HG02852 (cell line): ENCODE measurements at regions not wholly inside any gene's neighbourhood (a gene's known extent, or its start where the extent isn't known, plus 50 kb on each side); places are given as distances from the start of the nearest gene placed in this dataset.
A peak's percentile ranks its signal among the peaks of the same experiment; 100 is the strongest.
"Not testable (repeated sequence)": the region's sequence is repeated elsewhere in the genome, so short reads cannot be mapped to it uniquely, and the experiment has no call there.

Experiments
- ATAC-seq: cut with Tn5 transposase; IDR thresholded peaks from one replicate; pipeline ENCODE4 v1.9.1; 2021; ENCODE audit warnings: mild to moderate bottlenecking, moderate library complexity; ENCODE audit not compliant: unreplicated experiment

DNA sequence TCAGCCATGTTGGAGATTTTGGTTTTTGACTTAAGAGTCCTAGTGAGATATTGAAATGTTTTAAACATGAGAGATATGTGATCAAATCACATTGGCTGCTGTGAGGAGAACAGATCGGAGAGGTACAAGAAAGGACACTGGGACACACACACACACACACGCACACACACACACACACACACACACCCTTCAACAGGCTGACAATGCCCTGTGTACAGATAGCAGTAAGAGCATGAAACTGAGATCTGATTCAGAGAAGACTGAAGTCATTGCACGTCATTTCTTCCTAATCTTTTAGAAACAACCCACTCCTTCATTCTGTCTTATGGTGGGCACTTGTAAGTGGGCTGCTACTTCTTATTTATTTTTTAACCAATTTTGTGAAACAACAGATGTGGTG lies 200.5 kb upstream of the E2F8 start:
- no peak for ATAC-seq

DNA sequence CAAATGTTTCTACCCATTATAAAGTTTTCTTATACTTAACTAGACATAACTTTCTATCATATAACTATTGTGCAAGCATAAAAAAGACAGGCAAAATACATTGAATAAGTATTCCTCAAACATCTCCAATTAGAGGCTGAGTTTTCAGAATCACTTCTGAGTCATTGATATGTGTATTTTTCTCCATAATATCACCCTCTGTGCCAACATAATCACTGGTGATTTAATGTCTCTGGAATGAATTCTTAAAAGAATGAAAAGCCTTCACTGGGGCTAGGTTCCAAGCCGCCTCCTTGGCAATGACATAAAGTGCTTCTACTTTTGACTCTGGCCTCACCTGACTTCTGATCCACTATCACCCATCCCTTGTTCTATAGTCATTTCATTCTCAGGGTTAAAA lies 197.0 kb upstream of the E2F8 start:
- no peak for ATAC-seq

DNA sequence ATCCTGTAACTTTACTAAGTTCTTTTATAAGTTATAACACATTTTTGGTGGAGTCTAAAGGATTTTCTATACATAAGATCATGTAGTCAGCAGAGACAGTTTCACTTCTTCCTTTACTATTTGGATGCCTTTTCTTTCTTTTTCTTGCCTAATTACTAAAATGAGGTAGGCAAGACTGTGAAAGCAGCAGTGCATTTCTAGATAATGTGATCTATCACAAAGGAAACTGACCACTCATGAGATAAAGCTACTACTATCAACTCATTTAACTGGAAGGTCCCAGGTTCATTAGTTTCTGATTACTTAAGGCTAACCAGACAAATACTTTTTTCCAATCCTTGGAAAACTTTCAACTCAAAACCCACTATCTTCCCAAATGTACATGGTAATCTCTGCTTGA lies 196.2 kb upstream of the E2F8 start:
- ATAC-seq: peak; percentile 29

DNA sequence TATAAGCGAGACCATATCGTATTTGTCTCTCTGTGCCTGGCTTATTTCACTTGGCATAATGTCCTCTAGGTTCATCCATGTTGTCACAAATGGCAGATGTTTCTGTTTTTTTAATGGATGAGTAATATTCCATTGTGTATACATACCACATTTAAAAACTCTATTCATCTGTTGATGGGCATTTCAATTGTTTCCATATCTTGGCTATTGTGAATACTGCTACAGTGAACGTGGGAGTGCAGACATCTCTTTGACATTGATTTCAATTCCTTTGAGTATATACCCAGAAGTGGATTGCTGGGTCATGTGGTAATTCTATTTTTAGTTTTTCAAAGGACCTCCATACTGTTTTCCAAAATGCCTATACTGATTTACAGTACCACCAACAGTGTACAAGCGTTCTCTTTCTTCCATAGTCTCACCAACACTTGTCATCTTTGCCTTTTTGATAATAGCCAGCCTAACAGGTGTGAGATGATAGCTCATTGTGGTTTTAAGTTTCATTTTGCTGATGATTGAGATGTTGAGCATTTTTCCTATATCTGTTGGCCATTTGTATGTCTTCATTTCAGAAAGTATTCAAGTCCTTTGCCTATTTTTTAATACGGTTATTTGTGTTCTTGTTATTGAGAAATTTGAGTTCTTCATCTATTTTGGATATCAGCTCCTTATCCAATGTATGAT lies 194.7 kb upstream of the E2F8 start:
- ATAC-seq: no peak

DNA sequence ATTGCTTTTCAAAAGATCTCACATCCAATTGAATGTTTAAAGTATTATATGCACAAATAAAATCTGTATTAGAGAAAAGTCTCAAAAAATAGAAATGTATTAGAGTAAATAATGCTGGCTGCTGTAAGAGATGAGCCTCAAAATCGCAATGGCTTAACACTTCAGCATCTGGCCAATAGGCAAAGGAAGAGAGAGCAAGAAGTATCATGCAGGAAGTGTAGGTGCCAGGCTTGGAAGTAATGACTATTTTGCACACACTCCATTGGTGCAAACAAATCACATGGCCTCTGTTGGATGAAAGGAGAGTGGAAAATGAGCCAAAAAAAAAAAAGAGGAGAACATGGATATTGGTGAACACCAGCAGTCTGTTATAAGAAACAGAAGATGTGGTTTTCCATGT lies 193.0 kb upstream of the E2F8 start:
- no peak for ATAC-seq

DNA sequence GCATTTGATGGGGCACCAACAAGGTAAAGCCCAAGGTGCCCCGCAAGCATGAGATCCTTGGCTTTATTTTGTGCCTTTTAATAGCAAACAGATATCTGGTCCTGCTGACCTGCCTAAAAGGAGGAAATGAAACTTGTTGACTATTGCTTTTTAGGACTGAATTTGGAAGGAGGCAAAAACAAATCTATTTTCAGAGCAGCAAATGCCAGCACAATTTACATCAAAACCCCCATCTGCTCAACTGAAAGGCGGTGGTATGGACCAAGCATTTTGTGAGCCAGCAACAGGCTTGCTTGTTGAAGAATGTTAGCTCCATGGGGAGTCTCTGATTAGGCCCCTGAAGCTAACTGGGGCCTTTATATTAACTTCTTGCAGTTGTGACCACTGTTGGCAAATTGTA lies 192.6 kb upstream of the E2F8 start:
- peak; percentile 45 for ATAC-seq

DNA sequence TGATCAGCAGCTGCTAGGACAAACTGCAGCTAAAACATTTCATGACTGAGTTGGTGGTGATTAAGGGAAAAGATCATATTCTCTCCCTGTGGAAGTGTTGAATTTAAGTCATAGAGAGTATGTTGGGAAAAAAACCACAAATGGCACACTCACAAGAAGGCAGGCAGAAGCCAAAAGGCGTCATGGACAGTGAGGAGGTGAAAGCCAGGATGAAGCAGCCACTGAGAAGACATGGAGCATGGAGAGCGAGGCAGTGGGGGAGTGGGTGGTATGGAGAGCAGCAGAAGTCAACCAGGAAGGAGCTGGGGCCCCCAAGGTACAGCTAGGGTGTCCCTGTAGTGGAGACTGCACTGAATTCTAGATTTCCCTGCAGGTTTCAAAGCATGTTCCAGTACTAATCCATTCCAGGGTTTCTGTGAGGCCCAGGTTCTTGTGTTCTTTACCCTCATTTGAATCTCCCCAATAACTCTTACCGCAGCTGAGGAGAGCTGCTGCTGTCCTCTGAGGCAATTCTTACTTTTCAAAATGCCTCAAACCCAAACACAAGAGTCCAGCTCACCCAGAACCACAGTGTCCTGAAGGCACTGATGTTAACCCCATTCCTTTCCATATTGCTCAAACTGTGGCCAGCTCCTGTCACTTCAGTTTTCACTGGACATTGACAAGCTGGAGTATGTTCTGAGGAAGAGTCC lies 191.8 kb upstream of the E2F8 start:
- ATAC-seq: peak; percentile 64

DNA sequence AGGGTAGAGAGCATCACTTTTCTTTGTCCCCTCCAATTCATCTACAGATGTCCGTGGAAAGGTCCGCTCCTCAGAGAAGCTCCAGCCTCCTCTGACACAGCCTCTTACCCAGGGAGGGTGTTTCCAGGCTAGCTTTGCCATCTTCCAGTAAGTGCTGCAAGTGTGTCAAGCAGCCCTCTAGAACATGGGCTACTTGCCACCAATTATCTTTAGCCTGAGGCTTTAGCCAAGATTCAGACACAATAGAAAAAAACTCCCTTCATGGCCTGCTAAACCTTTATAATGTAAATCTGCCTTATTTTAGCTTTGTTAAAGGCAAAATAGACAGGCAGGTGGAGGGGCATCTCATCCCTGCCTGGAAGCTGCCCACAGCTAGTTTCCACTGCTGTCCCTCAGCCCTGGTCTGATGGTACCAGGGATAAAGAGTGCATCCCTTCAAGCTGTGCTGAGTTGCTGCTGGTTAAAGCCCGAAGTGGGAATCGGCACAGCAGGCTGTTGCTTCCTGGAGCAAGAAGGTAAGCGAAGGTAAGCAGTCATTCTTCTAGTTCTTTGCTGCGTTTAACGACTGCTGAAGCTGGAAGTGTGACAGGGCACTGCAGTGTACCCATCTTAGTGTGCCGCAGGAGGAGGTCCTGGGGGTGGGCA lies 190.1 kb upstream of the E2F8 start:
- ATAC-seq: no peak

DNA sequence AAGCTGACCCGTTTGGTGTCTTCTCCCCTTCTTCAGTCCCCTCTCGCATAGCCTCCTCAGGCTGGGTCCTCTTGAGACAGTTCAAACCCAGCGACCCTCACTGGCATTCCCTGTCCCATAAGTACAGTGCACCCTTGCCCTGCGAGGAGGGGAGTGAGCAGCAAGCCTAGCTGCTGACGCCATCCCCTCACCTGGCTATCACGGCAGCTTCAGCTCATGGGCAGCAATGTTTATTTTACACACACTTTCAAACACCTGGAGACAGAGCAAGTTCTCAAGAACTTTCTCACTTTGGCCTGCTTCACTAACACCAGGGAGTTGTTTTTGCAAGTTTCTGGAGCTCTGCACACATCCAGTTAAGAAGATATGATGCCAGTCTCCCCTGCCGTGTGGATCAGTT lies 189.6 kb upstream of the E2F8 start:
- no peak for ATAC-seq

DNA sequence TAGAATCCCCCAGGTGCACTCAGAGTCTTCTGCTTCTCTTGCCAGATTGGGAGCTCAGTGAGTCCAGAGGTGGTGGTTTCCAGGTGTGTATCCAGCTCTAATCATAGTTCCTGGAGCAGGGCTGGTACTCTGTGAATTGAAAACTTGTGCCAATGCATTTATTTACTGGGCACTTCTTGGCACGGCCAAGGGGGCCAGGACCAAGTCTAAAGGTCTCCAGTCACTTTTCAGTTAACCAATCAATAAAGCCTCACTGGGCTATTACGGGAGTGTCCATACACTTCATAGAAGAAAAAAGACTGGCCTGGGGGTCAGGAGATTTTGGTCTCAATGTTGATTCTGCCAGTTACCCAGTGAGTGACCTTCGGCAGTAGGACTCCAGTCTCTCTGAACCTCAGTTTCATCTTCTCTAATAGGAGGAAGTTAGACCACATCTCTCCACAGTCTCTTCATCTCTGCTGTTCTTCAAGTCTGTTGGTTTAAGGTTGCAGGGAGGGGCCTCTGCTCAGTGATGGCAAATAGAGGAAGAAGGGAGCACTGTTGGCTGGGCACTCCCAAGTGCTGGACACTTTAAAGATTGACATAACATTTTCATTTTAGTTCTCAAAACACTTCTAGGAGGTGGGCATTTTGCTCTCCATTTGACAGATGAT lies 188.5 kb upstream of the E2F8 start:
- no peak for ATAC-seq

DNA sequence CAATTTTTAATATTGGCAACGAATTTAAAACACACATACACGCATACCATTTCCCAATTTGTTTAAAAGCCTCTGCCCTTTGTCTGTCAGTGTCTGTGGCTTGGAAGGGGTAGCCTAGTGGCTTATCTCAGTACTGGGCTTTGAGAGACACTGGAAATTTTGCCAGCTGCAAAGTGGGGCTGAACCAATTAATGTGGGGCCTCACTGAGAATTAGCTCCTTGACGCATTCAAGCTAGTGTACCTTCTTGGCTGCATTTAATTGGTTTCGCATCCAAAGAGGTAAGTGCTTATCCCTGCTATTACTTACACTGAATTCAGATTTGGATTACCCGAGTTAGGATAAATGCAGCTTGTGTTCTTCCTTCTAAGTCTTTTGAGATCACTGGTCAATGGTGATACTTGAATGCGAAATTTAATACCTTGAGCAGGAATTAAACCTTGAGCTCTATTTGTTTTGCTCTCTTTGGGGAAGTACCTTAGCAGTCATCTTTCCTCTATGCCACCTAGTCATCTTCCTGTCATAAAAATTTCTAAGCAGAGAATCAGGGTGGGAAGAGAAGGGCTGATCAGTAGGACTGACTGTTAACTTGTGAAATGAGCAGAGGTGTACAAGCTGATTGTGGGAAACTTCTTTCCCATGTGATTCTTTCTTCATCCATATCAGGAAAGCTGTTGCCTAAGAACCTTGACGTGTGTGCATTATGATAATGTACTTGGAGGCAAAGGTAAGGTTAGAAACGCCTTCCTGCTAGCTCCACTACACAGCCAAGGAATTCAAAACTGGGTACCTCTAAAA lies 187.7 kb upstream of the E2F8 start:
- ATAC-seq: no peak

DNA sequence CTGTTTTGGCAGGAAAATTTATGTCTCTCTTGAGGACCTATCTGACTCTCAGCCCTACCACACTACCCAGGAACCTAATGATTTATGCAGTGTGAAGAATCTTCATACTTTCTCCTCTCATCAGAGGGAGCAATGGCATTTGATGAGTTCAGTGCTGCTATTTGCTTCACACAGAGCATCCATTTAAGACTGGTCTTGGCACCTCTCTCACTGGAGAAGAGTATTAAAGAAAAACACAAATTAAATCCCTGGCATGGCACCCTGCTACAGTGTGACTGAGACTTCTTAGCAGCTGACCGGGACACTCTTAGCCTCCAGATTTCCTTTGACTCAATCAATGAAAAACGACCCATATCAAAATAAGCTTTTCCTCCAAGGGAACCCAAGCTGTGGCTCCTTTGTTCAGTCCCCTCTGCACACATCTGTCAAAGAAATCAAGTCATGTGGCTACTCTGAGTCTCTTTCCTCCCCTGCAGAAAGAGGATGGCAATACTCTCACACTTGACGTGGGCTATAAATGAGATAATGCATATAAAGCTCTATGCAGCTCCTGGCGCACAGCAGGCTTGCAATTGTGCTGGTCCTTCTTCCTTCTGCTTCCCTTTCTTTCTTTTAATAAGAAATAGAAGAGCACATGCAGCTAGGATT lies 186.1 kb upstream of the E2F8 start:
- no peak for ATAC-seq

DNA sequence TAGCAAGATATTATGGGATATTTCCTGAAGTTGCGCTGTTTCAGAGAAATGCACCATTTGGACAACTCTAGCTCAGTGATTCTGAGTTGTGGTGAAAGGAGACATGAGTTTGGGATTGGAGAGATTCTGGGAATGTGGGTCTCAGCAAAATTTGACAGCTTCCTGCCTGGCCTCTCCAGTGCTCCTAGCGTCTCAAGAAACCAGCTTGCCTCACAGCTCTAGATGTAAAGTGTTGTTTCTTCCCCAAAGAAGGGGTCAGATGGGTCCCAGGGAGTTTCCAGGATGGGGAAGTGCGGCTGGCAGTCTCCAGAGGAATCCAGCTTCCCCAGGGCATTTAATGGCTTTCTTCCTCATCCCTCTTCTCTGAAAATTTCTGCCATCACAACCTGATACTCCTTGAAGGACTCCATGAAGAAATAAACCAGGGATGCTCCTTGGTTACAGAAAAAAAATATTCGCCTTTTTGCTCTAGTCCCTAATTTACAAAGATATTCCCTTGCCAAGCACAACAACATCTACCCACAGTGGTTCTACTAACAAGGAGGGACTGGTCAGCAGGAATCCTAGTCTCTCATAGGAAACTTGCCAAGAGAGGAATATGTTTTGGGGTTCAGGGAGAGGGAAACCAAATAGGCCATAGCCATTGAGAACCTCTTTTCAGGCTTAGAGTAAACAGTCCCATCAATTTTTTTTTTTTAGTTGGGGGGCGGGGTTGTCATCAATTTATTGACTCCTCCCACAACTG lies 185.4 kb upstream of the E2F8 start:
- ATAC-seq: no peak

DNA sequence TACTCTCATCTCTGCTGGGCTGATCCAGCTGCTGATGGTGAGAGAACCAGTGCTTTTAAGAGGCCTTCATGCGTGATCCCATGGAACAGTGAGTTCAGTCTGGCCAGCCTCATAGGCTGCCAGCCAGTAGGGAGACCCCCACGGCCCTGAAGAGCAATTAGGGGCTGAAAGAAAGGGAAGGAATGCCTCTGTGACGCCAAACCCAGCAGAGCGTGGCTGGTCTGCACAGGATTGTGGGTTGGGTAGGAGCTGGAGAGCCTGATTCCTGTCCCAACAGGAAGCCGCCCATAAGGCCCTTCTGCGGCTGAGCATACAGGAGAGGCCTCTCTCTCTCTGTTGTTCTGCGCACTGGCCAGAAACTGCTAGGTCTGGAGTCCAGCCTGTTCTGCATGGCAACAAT lies 181.5 kb upstream of the E2F8 start:
- ATAC-seq: no peak

DNA sequence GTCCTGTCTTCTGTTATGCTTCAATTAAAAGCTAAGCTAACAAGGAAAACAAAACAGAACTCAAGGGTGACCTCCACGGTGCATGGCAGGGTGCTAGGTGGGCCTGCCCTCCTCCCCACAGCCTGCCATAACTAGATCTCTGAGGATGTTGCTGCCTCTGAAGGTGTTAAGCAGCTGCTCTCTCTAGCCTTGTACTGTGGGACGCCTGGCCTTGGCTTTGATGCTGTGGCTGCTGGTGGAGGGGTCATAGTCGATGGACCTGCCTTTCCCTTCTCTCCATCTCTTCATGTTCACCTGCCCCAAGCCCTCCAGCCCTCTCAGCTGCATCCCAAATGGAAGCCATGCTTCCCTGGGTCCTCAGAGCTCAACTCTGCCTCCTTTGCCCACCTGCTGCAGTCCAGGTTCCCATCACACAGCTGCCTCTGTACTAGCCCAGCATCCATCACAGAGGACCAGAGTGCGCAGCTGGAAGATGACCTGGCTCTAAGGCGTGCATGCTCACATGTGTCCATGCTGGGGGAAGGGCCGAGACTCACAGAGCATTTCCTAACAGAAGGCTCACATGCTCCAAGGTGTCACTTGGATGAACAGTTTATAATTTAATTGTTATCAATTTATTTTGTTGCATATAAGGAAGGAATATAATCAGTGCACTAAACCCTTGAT lies 180.3 kb upstream of the E2F8 start:
- no peak for ATAC-seq

DNA sequence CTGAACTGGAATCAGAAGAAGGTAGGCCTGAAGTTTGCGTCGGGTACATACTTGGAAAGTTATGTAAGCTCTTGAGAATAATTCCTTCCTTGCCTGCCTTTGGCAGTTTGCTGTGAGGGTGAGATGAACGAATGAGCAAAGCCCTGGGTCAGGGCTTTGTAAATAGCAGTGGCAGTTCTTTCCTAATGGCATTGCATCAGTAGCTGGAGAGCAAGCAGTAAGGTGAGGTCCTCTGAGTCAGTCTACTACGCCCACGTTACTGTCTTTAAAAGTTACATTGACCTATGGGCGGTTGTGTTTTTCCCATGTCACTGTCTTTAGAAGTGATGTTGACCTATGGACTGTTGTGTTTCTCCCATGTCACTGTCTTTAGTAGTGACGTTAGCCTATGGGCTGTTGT lies 179.1 kb upstream of the E2F8 start:
- ATAC-seq: no peak

DNA sequence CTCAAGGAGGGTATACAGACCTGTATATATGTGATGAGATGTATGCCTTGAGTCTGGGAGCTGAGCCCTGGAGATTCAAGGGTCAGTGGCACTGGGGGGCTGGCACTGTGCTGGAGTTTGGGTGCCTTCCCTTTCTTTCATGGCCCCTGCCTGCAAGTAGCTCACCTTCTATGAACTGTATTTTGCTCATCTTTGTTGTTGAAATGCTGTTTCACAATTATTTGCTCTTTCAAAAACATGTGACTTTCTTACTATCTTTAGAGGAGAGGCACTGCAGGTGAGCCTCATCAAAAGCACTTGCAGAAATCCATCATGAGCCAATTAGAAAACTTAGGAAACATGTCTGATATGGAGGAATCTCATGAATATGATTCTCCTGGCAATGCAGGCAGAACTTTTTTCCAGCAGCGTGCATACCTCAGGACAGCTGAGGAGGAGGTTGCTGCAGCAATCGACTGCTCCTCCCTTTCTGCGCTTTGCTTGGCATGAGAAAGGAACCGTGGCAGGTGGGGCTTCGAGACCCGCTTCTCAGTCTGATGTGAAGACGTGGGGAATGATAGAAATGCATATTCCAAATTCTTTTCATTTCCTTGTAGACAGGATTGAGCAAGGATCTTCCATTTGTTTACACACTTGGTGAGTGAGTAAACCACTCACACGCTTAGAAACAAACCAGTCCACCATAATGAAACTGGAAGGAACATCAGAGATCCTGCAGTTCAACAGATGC lies 178.4 kb upstream of the E2F8 start:
- ATAC-seq: no peak

DNA sequence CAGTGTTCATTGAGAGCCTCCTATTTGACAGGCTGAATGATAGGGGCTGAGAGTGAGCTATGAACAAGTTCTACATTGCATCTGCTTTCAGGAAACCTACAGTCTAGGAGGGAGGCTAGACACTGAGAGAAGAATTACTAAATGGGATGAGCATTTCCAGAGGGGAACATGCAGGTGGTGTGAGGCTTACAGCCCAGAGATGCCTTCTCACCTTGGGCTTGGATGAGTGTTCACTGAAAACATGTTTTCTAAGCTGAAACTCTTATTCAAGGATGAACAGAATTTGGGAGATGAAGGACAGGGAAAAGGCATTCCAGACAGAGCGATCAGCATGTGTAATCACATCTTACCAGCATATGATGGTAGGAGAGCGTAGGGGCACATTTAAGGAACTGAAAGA lies 177.5 kb upstream of the E2F8 start:
- no peak for ATAC-seq

DNA sequence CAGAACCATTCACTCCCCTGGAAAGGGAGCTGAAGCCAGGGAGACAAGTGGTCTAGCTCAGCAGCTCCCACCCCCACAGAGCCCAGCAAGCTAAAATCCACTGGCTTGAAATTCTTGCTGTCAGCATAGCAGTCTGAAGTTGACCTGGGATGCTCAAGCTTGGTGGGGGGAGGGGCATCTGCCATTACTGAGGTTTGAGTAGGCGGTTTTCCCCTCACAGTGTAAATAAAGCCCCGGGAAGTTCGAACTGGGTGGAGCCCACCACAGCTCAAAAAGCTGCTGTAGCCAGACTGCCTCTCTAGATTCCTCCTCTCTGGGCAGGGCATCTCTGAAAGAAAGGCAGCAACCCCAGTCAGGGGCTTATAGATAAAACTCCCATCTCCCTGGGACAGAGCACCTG lies 171.3 kb upstream of the E2F8 start:
- ATAC-seq: not testable (repeated sequence)
